C4-2B (cell line): ENCODE measurements at regions not wholly inside any gene's neighbourhood (a gene's known extent, or its start where the extent isn't known, plus 50 kb on each side); places are given as distances from the start of the nearest gene placed in this dataset.
"Not testable (repeated sequence)": the region's sequence is repeated elsewhere in the genome, so short reads cannot be mapped to it uniquely, and the experiment has no call there.

Source experiments
- H3K27ac ChIP-seq: fragments of 450-650 bp; 2 replicates; pipeline ENCODE4 v1.5.1; 2017
- ZFX ChIP-seq: fragments of 450-650 bp; IDR thresholded peaks from 2 replicates; pipeline ENCODE4 v1.6.1; 2017
- TF ChIP-seq, protein P1 (sequence below): fragments of 450-650 bp; conservative IDR thresholded peaks from 2 replicates; pipeline ENCODE4 v1.5.1; 2017; ENCODE audit warnings: mild to moderate bottlenecking

DNA sequence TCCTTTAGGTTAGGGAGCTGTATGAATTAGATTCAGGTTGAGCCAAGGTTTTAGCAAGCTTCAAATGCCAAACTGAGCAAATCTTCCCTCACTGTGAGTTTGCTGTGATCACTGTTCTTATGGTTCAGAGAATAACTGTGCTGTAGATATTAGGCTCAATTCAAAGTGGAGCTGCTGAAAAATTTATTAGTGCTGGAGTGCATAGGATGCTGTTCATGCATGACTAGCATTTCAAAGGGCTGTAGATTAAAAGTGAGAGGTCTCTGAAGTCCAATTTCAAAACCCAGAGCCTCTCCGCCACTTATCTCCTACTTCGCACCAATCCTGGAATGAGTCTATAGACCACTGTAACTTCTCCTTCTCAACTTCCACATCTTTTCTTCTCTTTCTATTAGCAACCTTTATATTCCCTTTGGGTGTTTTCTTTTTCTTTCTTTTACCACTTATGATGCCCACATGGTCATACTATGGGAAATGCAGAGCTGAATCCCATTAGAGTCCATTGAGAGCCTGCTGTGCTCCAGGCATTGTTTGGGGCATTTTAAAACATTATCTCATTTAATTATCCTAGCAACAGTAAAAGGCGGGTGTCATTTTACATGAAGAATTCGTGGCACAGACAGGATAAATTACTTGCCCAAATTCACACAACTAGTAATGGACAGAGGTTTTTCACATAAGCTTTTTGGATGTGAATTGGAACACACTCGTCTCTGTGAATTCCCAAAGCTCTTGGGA lies 77.5 kb upstream of the EEA1 start:
- no peak overlapping the region for H3K27ac ChIP-seq
- no peak for TF ChIP-seq ZFX
- TF ChIP-seq, protein P1, sequence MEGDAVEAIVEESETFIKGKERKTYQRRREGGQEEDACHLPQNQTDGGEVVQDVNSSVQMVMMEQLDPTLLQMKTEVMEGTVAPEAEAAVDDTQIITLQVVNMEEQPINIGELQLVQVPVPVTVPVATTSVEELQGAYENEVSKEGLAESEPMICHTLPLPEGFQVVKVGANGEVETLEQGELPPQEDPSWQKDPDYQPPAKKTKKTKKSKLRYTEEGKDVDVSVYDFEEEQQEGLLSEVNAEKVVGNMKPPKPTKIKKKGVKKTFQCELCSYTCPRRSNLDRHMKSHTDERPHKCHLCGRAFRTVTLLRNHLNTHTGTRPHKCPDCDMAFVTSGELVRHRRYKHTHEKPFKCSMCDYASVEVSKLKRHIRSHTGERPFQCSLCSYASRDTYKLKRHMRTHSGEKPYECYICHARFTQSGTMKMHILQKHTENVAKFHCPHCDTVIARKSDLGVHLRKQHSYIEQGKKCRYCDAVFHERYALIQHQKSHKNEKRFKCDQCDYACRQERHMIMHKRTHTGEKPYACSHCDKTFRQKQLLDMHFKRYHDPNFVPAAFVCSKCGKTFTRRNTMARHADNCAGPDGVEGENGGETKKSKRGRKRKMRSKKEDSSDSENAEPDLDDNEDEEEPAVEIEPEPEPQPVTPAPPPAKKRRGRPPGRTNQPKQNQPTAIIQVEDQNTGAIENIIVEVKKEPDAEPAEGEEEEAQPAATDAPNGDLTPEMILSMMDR, result no peak

DNA sequence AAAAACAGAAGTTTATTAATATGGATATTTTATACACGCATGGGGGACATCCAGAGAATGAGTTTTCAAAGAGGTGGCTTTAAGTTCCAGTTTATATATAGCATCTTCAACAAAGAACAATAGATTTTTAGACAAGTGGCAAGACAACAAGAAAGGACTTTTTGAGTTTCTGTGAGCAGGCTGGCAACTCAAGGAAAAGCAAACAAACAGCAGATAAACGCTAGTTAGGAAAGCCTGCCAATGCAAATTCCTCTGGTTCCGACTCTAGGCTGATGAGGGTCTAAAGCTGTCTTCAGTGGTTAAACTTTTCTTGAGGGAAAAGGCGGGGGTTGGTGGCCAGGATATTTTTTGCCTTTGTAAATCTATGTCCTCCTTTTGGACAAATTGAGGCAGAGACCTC lies 78.4 kb upstream of the EEA1 start:
- no peak overlapping the region for H3K27ac ChIP-seq
- no peak for TF ChIP-seq ZFX
- TF ChIP-seq, protein P1, result no peak

DNA sequence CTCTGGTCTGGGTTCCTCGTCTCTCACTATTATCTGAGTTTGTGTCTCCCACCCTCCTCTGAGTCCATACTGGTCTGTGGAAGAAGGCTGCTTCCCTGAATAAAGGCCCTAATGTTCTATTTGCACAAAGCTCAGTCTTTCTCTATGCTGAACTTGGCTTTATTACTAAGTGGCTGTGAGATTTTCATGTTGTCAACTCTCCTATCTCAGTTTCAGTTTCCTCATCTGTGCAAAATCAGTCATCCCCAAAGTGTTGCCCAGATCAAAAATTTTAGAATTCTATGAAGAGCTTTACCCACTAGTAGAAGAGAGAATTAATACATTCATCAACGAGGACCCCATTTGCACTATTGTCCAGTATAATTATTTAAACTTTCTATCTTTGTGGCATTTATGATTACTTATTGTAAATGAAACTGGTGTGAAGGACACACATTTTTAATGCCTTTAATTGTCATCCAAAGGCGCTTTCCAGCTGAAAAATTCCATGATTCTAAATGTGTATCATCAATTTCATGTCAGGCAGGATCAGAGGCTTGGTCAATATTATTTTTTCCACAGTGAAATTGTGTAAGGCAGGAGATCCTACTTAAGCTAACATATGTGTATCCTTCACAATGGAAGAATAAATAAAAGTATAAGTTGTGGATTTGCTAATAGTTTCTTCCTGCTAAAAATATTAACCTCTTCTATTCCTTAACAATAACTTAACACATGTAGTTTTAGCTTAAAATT lies 79.1 kb upstream of the EEA1 start:
- TF ChIP-seq, protein P1, result no peak
- no peak for TF ChIP-seq ZFX
- H3K27ac ChIP-seq, result no peak overlapping the region

DNA sequence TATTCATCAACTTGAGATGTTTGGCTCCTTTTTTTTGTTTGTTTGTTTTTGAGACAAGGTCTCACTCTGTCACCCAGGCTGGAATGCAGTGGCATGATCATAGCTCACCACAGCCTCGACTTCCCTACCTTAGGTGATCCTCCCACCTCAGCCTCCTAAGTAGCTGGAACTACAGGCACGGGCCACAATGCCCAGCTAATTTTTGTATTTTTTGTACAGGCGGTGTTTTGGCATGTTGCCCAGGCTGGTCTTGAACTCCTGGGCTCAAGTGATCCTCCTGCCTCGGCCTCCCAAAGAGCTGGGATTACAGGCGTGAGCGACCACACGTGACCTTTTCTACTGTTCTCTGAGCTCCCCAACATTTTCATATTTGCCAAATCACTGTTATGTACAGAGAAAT lies 79.8 kb upstream of the EEA1 start:
- H3K27ac ChIP-seq, result not testable (repeated sequence)

DNA sequence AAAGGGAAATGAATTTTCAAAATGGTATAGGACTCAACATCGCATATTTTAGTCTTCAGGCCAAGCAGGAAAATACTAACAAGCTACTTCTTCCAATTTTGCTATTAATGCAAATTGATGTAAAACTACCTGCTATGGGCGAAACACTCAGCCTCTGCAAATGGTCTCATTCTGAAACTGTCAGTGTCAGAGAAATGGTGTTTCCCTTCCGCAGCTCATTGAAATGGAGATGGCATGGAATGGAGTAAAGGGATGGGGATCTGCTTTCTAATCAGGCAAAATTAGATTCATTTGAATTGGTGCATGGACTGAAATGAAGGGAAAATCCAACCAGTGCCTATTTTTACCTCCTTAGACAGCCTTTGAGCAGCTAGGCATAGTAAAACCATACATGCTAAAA lies 80.4 kb upstream of the EEA1 start:
- TF ChIP-seq, protein P1, result no peak
- no peak overlapping the region for H3K27ac ChIP-seq

DNA sequence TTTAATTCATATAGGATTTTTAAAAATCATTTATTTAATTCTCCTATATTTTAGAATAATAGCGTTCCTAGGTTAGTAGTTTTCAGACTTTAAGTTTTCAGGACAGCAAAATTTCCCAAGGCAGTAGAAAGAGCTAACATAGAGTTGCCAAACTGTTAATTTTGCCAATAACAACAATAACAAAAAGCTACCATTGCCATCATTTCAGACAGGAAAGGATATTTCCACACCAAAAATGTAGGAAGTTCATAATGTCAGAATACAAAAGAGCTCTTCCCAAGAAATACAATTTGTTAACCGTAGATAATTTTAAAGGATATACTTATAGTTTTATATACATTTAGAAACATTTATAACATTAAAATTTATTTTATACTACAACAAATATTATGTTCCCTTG lies 81.4 kb upstream of the EEA1 start:
- no peak for TF ChIP-seq ZFX
- TF ChIP-seq, protein P1, result no peak
- H3K27ac ChIP-seq, result no peak overlapping the region

DNA sequence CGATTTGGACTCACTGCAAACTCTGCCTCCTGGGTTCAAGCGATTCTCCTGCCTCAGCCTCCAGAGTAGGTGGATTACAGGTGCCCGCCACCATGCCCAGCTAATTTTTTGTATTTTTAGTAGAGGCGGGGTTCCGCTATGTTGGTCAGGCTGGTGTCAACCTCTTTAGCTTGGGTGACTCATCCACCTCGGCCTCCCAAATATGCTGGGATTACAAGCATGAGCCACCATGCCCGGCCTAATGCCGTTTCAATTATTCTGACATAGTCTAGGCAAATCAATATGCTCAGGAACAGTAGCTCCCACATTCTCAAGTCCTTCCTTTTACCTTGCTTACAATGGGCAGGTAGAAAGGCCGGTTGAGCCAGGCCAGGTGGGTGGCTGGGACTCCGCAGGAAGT lies 82.0 kb upstream of the EEA1 start:
- no peak for TF ChIP-seq ZFX
- TF ChIP-seq, protein P1, result no peak
- H3K27ac ChIP-seq, result no peak overlapping the region
